Liver (tissue), 8 donors: ENCODE measurements at regions not wholly inside any gene's neighbourhood (a gene's known extent, or its start where the extent isn't known, plus 50 kb on each side); places are given as distances from the start of the nearest gene placed in this dataset.

Experiments
- DNase-seq: peaks from one replicate; pipeline ENCODE4 v3.0.0-alpha.2; 2017; ENCODE audit warnings: low spot score
- H3K27ac ChIP-seq, 2 donors: one replicate each; pipeline ENCODE4 v1.7.0; 2013; ENCODE audit warnings: inconsistent platforms in 2 of 2, low read length in 2 of 2, control low read depth in 1 of 2, low read depth in 1 of 2, mild to moderate bottlenecking in 1 of 2
- H3K27me3 ChIP-seq, 4 donors: one replicate each; pipeline versions ENCODE4 v1.6.1 to v1.7.0; 2013; ENCODE audit warnings: low read length in 3 of 4, inconsistent platforms in 1 of 4, mild to moderate bottlenecking in 1 of 4, moderate library complexity in 1 of 4; ENCODE audit not compliant: control insufficient read depth in 4 of 4, insufficient read depth in 4 of 4
- H3K36me3 ChIP-seq, 4 donors: one replicate each; pipeline versions ENCODE4 v1.6.1 to v1.7.0; 2013; ENCODE audit warnings: low read length in 3 of 4, mild to moderate bottlenecking in 3 of 4, low read depth in 1 of 4, moderate library complexity in 1 of 4; ENCODE audit not compliant: control insufficient read depth in 4 of 4, insufficient read depth in 3 of 4
- H3K4me1 ChIP-seq, 4 donors: one replicate each; pipeline versions ENCODE4 v1.6.1 to v1.7.0; 2013; ENCODE audit warnings: low read length in 3 of 4, mild to moderate bottlenecking in 3 of 4, moderate library complexity in 1 of 4; ENCODE audit not compliant: control insufficient read depth in 4 of 4, insufficient read depth in 4 of 4
- H3K4me3 ChIP-seq, 3 donors: one replicate each; pipeline versions ENCODE4 v1.6.1 to v1.7.0; 2013; ENCODE audit warnings: low read length in 3 of 3, control low read depth in 1 of 3, low read depth in 1 of 3, mild to moderate bottlenecking in 1 of 3
- H3K9ac ChIP-seq, 2 donors: one replicate each; pipeline ENCODE4 v1.7.0; 2013; ENCODE audit warnings: low read length in 2 of 2, mild to moderate bottlenecking in 2 of 2, moderate library complexity in 2 of 2, control low read depth in 1 of 2, low read depth in 1 of 2
- H3K9me3 ChIP-seq, 4 donors: one replicate each; pipeline versions ENCODE4 v1.6.1 to v1.7.0; 2013; ENCODE audit warnings: low read length in 3 of 4; ENCODE audit not compliant: control insufficient read depth in 4 of 4
- EGR1 ChIP-seq, 2 donors: IDR thresholded peaks; 2 replicates each; pipeline ENCODE4 v1.6.1; 2016 to 2018; ENCODE audit warnings: antibody characterized with exemption in 2 of 2, low read depth in 2 of 2
- FOXA1 ChIP-seq: IDR thresholded peaks from 2 replicates; pipeline ENCODE4 v1.6.1; 2016; ENCODE audit warnings: antibody characterized with exemption
- FOXA2 ChIP-seq: IDR thresholded peaks from 2 replicates; pipeline ENCODE4 v1.6.1; 2016; ENCODE audit warnings: antibody characterized with exemption
- GABPA ChIP-seq, 2 donors: IDR thresholded peaks in 1 of 2; conservative IDR thresholded peaks in 1 of 2; 2 replicates each; pipeline ENCODE4 v1.6.1; 2016; ENCODE audit warnings: antibody characterized with exemption in 2 of 2, mild to moderate bottlenecking in 1 of 2, moderate library complexity in 1 of 2
- HNF4A ChIP-seq, 2 donors: conservative IDR thresholded peaks; 2 replicates each; pipeline ENCODE4 v1.6.1; 2016; ENCODE audit warnings: antibody characterized with exemption in 2 of 2, mild to moderate bottlenecking in 2 of 2
- HNF4G ChIP-seq: IDR thresholded peaks from 2 replicates; pipeline ENCODE4 v1.6.1; 2016; ENCODE audit warnings: antibody characterized with exemption
- JUND ChIP-seq, 2 donors: IDR thresholded peaks; 2 replicates each; pipeline ENCODE4 v1.6.1; 2016; ENCODE audit warnings: antibody characterized with exemption in 2 of 2
- MAX ChIP-seq: IDR thresholded peaks from 2 replicates; pipeline ENCODE4 v1.6.1; 2016; ENCODE audit warnings: antibody characterized with exemption
- NR2F2 ChIP-seq: IDR thresholded peaks from 2 replicates; pipeline ENCODE4 v1.6.1; 2016; ENCODE audit warnings: antibody characterized with exemption
- RAD21 ChIP-seq, 2 donors: IDR thresholded peaks; 2 replicates each; pipeline ENCODE4 v1.6.1; 2016; ENCODE audit warnings: antibody characterized with exemption in 2 of 2, mild to moderate bottlenecking in 2 of 2
- RXRA ChIP-seq, 2 donors: IDR thresholded peaks; 2 replicates each; pipeline ENCODE4 v1.6.1; 2017 to 2018; ENCODE audit warnings: antibody characterized with exemption in 2 of 2, mild to moderate bottlenecking in 1 of 2
- SP1 ChIP-seq: IDR thresholded peaks from 2 replicates; pipeline ENCODE4 v1.6.1; 2018; ENCODE audit warnings: antibody characterized with exemption, mild to moderate bottlenecking
- TAF1 ChIP-seq: conservative IDR thresholded peaks from 2 replicates; pipeline ENCODE4 v1.6.1; 2016; ENCODE audit warnings: antibody characterized with exemption, mild to moderate bottlenecking
- YY1 ChIP-seq: IDR thresholded peaks from 2 replicates; pipeline ENCODE4 v1.6.1; 2016; ENCODE audit warnings: antibody characterized with exemption, mild to moderate bottlenecking
- ZBTB33 ChIP-seq: IDR thresholded peaks from 2 replicates; pipeline ENCODE4 v1.6.1; 2016; ENCODE audit warnings: antibody characterized with exemption
- WGBS: extraction: QIAGEN DNeasy Blood & Tissue Kit; methylation state at CpG from one replicate; pipeline ENCODE4 v1.1.7; 2013; 5-methylcytosine and 5-hydroxymethylcytosine counted together
- TF ChIP-seq, protein P1 (sequence below): IDR thresholded peaks from 2 replicates; pipeline ENCODE4 v1.6.1; 2016; ENCODE audit warnings: antibody characterized with exemption, mild to moderate bottlenecking
- TF ChIP-seq, protein P2 (sequence below): fragments of 150-350 bp; IDR thresholded peaks from 2 replicates; pipeline ENCODE4 v1.5.1; 2017; ENCODE audit warnings: improper control_type of control experiment, low read depth, low read length; ENCODE audit not compliant: missing input control
- TF ChIP-seq, protein P3 (sequence below): IDR thresholded peaks from 2 replicates; pipeline ENCODE4 v1.6.1; 2016; ENCODE audit warnings: antibody characterized with exemption
- donor health status: healthy.
- donor health status: healthy.
- donor health status: healthy.
- donor health status: healthy.
- donor health status: healthy.

DNA sequence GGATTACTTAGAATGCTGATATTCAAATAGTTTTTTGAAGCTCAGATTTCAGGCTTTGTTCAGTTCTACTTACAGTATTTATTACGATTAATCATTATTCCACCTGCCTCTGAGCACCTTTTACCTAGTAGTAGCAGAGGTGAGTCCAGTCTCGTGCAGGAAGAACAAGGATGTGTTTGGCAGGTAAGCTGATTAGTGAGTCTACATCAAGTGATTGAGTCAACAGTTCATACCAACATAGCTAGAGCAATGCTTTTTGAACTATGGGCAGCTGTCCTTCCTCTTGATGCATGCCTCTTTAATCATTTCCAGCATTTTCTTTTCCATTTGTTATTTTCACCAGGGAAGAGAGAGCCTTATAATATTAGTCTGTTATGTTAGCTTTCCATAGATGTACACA is 838.9 kb downstream of the USP25 start:
- Histone ChIP-seq H3K27me3 (no peaks in the 10 kb centered on the region), H3K27ac (no peak overlapping the region), H3K4me3 (no peak overlapping the region), H3K9me3 (no peaks in the 10 kb centered on the region), H3K4me1 (peaks cover 0 to 5% (median 3%) of the 10 kb centered on the region in 4 donors), H3K36me3 (no peaks in the 10 kb centered on the region), H3K9ac (no peak overlapping the region)
- DNase-seq, result no peak
- 69% methylated on average over 2 of the region's 2 CpGs for WGBS
- TF ChIP-seq GABPA (IDR thresholded peaks at IDR 0.05 in 1 of 2, conservative IDR thresholded peaks at IDR 0.05 in 1 of 2) (no peak), HNF4A (conservative IDR thresholded peaks at IDR 0.05) (peak in 1 of 2 donors; percentile 23), YY1 (no peak)
- TF ChIP-seq, protein P1, sequence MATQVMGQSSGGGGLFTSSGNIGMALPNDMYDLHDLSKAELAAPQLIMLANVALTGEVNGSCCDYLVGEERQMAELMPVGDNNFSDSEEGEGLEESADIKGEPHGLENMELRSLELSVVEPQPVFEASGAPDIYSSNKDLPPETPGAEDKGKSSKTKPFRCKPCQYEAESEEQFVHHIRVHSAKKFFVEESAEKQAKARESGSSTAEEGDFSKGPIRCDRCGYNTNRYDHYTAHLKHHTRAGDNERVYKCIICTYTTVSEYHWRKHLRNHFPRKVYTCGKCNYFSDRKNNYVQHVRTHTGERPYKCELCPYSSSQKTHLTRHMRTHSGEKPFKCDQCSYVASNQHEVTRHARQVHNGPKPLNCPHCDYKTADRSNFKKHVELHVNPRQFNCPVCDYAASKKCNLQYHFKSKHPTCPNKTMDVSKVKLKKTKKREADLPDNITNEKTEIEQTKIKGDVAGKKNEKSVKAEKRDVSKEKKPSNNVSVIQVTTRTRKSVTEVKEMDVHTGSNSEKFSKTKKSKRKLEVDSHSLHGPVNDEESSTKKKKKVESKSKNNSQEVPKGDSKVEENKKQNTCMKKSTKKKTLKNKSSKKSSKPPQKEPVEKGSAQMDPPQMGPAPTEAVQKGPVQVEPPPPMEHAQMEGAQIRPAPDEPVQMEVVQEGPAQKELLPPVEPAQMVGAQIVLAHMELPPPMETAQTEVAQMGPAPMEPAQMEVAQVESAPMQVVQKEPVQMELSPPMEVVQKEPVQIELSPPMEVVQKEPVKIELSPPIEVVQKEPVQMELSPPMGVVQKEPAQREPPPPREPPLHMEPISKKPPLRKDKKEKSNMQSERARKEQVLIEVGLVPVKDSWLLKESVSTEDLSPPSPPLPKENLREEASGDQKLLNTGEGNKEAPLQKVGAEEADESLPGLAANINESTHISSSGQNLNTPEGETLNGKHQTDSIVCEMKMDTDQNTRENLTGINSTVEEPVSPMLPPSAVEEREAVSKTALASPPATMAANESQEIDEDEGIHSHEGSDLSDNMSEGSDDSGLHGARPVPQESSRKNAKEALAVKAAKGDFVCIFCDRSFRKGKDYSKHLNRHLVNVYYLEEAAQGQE, result no peak

GRCh38 chr21:16569679-16570078 is 839.9 kb downstream of the USP25 start:
- H3K9me3 ChIP-seq, result no peaks in the 10 kb centered on the region
- no peak overlapping the region for H3K9ac ChIP-seq
- no peak overlapping the region for H3K27ac ChIP-seq
- no peaks in the 10 kb centered on the region for H3K36me3 ChIP-seq
- H3K27me3 ChIP-seq, result no peaks in the 10 kb centered on the region
- no peak overlapping the region for H3K4me3 ChIP-seq
- WGBS, result 94% methylated on average over 1 of the region's 1 CpG
- peaks cover 0 to 3% (median 0%) of the 10 kb centered on the region in 4 donors for H3K4me1 ChIP-seq
- DNase-seq, result no peak
- TF ChIP-seq MAX (no peak), FOXA2 (no peak), FOXA1 (no peak), EGR1 (IDR thresholded peaks at IDR 0.05; ENCODE audit: low read depth in 2 of 2) (no peak), YY1 (no peak), TAF1 (no peak), ZBTB33 (no peak), HNF4G (no peak), NR2F2 (no peak), RAD21 (IDR thresholded peaks at IDR 0.05) (no peak), SP1 (no peak), RXRA (IDR thresholded peaks at IDR 0.05) (no peak), GABPA (IDR thresholded peaks at IDR 0.05 in 1 of 2, conservative IDR thresholded peaks at IDR 0.05 in 1 of 2) (no peak), JUND (IDR thresholded peaks at IDR 0.05) (no peak), HNF4A (conservative IDR thresholded peaks at IDR 0.05) (no peak)
- TF ChIP-seq, protein P1, result no peak
- TF ChIP-seq, protein P2, sequence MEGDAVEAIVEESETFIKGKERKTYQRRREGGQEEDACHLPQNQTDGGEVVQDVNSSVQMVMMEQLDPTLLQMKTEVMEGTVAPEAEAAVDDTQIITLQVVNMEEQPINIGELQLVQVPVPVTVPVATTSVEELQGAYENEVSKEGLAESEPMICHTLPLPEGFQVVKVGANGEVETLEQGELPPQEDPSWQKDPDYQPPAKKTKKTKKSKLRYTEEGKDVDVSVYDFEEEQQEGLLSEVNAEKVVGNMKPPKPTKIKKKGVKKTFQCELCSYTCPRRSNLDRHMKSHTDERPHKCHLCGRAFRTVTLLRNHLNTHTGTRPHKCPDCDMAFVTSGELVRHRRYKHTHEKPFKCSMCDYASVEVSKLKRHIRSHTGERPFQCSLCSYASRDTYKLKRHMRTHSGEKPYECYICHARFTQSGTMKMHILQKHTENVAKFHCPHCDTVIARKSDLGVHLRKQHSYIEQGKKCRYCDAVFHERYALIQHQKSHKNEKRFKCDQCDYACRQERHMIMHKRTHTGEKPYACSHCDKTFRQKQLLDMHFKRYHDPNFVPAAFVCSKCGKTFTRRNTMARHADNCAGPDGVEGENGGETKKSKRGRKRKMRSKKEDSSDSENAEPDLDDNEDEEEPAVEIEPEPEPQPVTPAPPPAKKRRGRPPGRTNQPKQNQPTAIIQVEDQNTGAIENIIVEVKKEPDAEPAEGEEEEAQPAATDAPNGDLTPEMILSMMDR, result no peak
- TF ChIP-seq, protein P3, sequence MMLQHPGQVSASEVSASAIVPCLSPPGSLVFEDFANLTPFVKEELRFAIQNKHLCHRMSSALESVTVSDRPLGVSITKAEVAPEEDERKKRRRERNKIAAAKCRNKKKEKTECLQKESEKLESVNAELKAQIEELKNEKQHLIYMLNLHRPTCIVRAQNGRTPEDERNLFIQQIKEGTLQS, result no peak
